Activated CD8-positive, alpha-beta memory T cell treated with anti-CD3 and anti-CD28 coated beads, Interleukin-2, amount 50 U/mL, for 1 hour (primary cell): ENCODE measurements at regions not wholly inside any gene's neighbourhood (a gene's known extent, or its start where the extent isn't known, plus 50 kb on each side); places are given as distances from the start of the nearest gene placed in this dataset.
"Not testable (repeated sequence)": the region's sequence is repeated elsewhere in the genome, so short reads cannot be mapped to it uniquely, and the experiment has no call there.

Experiments used
- DNase-seq: peaks from one replicate; pipeline ENCODE4 v3.0.0-alpha.2; 2020; ENCODE audit errors: extremely low read depth

GRCh38 chr5:62093411-62093810, 212.6 kb upstream of the KIF2A start:
- DNase-seq: no peak

- DNase-seq: no peak
These were observed 212.0 kb upstream of the KIF2A start for GRCh38 chr5:62093976-62094375.

- DNase-seq: no peak
These were observed 208.6 kb upstream of the KIF2A start for GRCh38 chr5:62097361-62097760.

- no peak for DNase-seq
These were observed 205.8 kb upstream of the KIF2A start for GRCh38 chr5:62100201-62100600.

- DNase-seq: not testable (repeated sequence)
These were observed 202.1 kb upstream of the KIF2A start for GRCh38 chr5:62103863-62104262.

- DNase-seq: no peak
These were observed 194.6 kb upstream of the KIF2A start for GRCh38 chr5:62111428-62111827.

GRCh38 chr5:62112689-62113228, 193.2 kb upstream of the KIF2A start:
- DNase-seq: no peak

GRCh38 chr5:62115014-62115413, 191.0 kb upstream of the KIF2A start:
- DNase-seq: no peak

GRCh38 chr5:62124266-62124665, 181.7 kb upstream of the KIF2A start:
- no peak for DNase-seq

GRCh38 chr5:62126090-62126489, 179.9 kb upstream of the KIF2A start:
- DNase-seq: no peak

GRCh38 chr5:62127098-62127736, 178.8 kb upstream of the KIF2A start:
- no peak for DNase-seq

- DNase-seq: no peak
These were observed 175.9 kb upstream of the KIF2A start for GRCh38 chr5:62130107-62130506.

- DNase-seq: no peak
These were observed 173.7 kb upstream of the KIF2A start for GRCh38 chr5:62132276-62132675.

GRCh38 chr5:62133426-62133825, 172.6 kb upstream of the KIF2A start:
- DNase-seq: no peak

- no peak for DNase-seq
These were observed 171.2 kb upstream of the KIF2A start for GRCh38 chr5:62134811-62135210.

- no peak for DNase-seq
These were observed 168.4 kb upstream of the KIF2A start for GRCh38 chr5:62137628-62138027.

GRCh38 chr5:62138607-62139006, 167.4 kb upstream of the KIF2A start:
- no peak for DNase-seq

GRCh38 chr5:62139741-62140140, 166.3 kb upstream of the KIF2A start:
- no peak for DNase-seq

GRCh38 chr5:62142351-62142750, 163.7 kb upstream of the KIF2A start:
- DNase-seq: no peak

- no peak for DNase-seq
These were observed 162.5 kb upstream of the KIF2A start for GRCh38 chr5:62143268-62144229.

GRCh38 chr5:62144401-62145022, 161.5 kb upstream of the KIF2A start:
- no peak for DNase-seq

GRCh38 chr5:62149879-62150278, 156.1 kb upstream of the KIF2A start:
- no peak for DNase-seq
